HFF-Myc (cell line): ENCODE measurements at regions not wholly inside any gene's neighbourhood (a gene's known extent, or its start where the extent isn't known, plus 50 kb on each side); places are given as distances from the start of the nearest gene placed in this dataset.

ENCODE experiments used
- DNase-seq: peaks from one replicate; pipeline ENCODE4 v3.0.0-alpha.2; 2011; ENCODE audit warnings: low read depth; ENCODE audit errors: extremely low read depth
- H3K4me3 ChIP-seq: replicated peaks from 2 replicates; pipeline ENCODE4 v1.5.1; 2011; ENCODE audit warnings: low read depth, mild to moderate bottlenecking, control low read depth, low read length
- TF ChIP-seq, protein P1 (sequence below): IDR thresholded peaks from 2 replicates; pipeline ENCODE4 v1.5.1; 2012; ENCODE audit warnings: mild to moderate bottlenecking, low read depth, low read length, control low read depth; ENCODE audit errors: missing control alignments

DNA sequence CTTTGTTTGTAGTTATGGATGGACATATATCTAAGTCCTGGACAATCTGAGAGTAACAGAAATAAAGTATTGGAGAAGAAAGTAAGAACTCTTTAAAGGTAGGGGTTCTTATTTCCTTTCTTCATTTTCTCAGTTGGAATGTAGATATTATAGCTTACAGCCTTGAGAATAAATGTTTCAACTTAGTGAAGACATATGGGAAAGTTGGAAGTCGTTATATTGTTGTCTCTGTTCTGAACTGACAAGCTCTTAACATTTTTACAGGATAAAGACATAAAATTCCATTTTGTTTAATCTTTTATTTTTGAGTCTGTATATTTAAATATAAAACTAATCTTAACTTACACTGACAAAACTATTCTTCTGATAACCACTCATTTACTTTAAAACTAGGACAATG is 2187.5 kb upstream of the ACO1 start:
- TF ChIP-seq, protein P1, sequence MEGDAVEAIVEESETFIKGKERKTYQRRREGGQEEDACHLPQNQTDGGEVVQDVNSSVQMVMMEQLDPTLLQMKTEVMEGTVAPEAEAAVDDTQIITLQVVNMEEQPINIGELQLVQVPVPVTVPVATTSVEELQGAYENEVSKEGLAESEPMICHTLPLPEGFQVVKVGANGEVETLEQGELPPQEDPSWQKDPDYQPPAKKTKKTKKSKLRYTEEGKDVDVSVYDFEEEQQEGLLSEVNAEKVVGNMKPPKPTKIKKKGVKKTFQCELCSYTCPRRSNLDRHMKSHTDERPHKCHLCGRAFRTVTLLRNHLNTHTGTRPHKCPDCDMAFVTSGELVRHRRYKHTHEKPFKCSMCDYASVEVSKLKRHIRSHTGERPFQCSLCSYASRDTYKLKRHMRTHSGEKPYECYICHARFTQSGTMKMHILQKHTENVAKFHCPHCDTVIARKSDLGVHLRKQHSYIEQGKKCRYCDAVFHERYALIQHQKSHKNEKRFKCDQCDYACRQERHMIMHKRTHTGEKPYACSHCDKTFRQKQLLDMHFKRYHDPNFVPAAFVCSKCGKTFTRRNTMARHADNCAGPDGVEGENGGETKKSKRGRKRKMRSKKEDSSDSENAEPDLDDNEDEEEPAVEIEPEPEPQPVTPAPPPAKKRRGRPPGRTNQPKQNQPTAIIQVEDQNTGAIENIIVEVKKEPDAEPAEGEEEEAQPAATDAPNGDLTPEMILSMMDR, result no peak
- H3K4me3 ChIP-seq, result no peak overlapping the region
- no peak for DNase-seq

DNA sequence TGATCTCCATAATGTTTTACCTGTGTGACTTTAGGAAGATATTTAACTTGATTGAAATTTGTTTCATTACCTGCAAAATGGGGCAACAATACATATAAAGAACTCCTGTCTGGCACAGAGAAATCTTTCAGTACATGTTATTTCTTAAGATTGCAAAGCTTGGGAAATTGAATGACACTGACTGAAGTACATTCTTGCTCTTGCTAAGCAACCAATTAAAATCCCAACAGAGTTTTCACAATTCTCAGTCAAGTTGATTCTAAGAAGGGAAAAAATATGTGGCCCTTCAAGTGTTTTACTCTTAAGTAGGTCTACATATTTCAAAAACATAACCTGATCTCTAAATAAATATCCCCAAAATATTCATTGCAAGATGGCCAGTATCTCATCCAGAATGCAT is 2187.0 kb upstream of the ACO1 start:
- TF ChIP-seq, protein P1, result no peak
- no peak overlapping the region for H3K4me3 ChIP-seq
- no peak for DNase-seq

DNA sequence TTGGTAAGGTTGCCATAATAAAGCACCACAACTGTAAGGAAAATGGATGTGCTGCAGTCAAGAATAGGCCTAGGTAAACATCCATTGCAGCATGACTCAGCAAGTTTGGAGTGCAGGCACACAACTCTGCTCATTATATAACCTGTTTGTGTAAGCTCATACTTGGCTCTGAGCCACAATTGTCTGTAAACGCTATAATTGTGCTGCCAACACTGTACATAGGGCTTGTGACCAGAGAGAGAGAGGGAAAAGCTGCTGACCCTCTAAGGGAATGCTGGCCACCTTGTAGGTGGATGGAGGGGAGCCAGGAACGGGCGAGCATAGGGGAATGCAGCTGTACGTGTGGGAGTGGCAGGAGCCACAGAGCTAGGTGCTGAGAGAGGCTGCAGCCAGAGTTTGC is 2186.5 kb upstream of the ACO1 start:
- TF ChIP-seq, protein P1, result no peak
- DNase-seq, result no peak
- H3K4me3 ChIP-seq, result no peak overlapping the region

- no peak overlapping the region for H3K4me3 ChIP-seq
- DNase-seq, result no peak
- TF ChIP-seq, protein P1, result no peak
These were observed 2185.8 kb upstream of the ACO1 start for GRCh38 chr9:30198463-30199309.

DNA sequence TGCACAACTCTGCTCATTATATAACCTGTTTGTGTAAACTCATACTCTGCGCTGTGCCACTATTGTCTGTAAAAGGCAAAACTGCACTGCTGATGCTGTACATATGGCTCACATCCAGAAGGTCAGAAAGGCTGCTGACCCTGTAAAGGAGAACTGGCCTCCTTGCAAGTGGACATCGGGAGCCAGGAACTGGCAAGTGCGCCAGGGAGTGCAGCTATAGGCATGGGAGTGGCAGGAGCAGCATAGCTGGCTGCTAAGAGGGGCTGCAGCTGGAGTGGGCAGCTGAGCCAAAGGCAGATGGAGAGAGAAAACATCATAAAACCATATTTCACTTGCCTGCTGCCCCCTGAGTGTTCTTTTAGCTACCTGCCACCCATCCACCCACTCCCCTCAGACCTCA is 2183.4 kb upstream of the ACO1 start:
- TF ChIP-seq, protein P1, result no peak
- H3K4me3 ChIP-seq, result no peak overlapping the region
- DNase-seq, result no peak

DNA sequence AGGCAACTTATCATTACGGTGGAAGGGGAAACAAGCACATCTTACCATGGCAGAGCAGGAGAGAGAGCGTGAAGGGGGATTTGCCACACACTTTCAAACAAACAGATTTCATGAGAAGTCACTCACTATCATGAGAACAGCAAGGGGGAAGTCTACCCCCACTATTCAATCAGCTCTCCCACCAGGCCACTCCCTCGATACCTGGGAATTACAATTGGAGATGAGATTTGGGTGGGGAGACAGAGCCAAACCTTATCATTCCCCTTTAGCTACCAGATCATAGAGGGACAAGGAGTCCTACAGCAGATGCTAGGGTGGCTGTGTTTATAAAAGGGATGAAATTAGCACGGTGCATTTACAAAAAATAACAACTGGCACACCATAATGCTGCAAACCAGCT is 2149.4 kb upstream of the ACO1 start:
- no peak overlapping the region for H3K4me3 ChIP-seq
- TF ChIP-seq, protein P1, result no peak
- no peak for DNase-seq
